ENCODE measurements at regions not wholly inside any gene's neighbourhood (a gene's known extent, or its start where the extent isn't known, plus 50 kb on each side); places are given as distances from the start of the nearest gene placed in this dataset.
A peak's percentile ranks its signal among the peaks of the same experiment; 100 is the strongest.

DNA sequence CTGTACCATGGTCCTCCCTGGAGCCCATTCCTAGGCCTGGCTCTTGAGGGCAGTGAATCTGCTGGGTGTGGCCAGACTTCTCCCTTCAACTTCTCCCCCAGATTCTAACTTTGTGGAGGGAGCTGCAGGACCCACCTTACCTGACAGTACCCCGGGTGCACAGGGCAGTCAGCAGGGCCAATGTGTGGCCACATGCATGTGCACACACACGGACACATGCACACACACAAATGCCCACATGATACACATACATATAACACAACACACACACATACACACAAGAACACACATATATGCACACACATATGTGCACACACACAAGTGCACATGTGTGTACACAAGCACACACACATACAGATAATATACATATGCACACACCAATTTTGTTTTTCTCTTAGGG, 300.0 kb upstream of the HS6ST1 start:
- no peak for DNase-seq

DNA sequence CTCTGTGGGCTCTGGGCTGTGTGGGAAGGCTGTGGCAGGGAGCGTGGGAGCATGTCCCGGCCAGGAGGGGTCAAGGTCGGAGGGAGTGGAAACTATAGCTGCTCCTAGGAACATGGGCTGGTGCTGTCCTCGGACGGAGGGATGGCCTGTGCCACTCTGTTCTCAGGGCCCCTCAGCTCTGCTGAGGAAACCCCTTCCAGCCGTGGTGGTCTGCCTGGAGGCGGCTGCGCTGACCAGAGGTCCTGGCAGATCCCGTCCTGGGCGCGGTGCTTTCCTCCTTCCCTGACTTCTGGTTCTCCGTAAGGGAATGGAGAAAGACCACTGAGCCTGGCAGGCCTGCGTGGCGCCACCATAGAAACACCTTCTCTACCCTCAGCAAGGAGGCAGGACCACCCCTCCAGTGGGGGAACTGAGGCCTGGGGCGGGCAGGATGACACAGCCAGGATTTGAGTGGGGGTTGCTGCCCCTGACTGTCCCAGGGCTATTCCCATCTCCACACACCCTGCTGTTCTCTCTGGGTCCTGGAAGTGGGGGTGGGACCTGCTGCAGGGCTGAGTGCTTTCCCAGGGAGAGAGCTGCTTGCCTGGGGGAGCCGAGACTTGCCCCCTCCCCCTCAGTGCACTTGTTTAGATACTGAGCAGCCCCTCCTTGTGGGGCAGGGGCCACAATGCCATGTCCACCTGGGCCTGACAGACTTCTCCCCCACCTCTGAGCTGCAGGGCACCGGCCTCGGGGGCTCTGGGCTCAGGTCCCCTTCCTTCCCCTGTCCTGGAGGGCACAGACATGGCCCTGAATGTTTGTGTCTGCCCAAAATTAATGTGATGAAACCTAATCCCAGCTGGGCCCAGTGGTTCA, 301.0 kb upstream of the HS6ST1 start:
- no peak for DNase-seq

DNA sequence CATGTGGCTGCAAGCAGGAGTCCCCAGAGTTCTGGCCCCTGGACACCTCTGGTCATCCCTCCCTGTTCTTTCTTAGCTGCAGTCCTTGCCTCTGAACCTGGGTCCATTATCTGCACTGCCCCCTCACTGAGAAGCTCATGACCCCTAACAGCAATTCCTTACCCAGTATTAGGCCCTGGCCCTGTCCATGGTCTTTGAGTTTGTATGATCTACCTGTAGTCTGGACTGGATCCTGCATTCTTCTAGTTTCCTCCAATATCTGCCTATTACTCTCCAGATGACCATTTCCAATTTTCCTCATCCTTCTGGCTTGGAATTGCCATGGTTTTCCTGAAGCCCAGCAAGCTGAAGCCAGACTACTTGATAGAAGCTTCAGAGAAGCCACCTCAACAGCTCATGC, 302.4 kb upstream of the HS6ST1 start:
- DNase-seq = no peak

DNA sequence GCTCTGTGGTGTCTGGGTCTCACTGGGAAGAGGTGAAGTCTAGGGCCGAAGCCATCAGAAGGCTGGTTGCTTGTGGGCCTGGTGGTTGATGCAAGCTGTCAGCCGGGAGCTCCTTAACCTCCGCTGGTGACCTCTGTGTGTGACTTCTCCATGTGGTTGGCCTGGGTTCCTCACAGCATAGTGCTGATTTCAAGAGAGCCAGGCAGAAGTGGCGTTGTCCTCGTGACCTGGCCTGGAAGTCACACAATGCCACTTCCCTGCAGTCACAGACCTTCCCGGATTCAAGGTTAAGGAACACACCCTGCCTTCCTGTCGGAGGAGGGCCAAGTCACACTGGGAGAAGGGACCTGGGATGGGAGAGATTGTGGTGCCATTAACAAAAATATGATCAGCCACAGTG, 303.7 kb upstream of the HS6ST1 start:
- peak in 2 of 14 donors; percentile 24 to 36 for DNase-seq

DNA sequence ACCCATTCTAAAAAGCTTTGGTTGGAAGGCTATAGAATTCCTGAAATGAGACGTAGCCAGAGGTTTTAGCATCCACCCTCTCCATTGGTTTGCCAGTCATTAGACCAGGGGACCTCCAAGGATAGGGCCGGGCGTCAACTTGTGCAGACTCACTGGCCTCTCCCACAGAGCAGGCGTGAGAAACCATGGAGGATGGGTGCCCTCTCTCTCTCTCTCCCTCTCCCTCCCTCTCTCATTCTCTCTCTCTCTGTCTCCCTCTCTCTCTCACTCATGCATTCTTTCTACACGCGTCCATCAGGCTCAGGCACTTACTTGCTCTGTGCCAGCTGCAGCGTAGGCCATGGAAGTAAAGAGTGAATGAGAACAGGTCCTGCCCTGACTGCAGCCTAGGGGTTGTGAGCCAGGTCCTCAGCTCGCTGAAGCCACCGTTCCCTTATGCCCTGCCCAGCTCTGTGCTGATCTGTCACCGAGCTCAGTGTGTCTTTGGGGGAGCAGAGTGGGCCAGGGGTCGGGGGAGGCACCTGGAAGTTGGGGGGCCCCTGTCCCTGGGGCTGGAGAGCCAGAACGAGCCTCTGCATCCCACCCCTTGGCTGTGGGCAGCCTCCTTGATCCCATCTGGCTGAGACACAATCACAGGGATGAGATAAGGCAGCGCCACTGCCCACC, 304.4 kb upstream of the HS6ST1 start:
- no peak for DNase-seq

DNA sequence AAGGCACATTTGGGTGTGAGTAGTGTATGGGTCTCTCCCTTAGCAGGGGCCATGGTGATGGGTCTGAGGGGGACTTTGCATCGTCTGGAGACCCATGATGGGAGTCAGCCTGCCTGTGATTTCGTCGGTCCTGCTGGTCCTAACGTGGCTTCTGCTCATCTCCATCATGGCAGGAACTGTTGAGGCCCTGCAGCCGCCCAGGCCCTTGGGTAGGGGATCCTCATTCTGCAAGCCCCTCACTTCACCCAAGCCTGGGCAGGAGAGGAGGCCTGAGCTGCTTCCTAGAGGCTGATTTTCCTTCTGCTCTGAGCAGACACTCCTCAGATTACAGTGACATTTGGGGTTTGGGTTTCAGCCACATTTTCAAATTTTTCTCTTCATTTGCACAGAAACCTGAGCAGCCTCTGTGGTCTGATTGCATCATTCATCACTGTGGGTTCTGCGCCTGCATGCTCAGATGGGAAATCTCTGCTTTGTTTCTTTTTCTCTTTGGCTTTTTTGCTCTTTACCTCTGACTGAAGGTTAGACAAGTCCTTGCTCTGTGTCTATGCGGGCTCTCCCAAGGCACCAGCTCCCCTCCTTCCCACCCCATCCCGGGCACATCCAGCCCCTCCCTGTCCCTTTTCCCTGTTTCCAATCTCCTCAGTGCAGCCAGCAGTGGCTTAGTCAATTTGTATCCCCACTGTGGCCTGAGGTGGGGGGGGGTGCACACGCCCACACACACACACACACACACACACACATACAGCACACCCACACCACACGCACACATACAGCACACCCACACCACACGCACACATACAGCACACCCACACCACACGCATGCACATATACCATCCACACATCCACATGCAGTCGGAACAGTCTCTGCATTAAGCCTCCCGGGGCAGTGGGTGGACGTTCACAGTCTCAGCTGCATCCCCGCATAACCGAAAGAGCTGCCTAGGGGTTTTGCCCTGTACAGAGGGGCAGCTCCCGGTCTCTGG, 305.4 kb upstream of the HS6ST1 start:
- no peak for DNase-seq

DNA sequence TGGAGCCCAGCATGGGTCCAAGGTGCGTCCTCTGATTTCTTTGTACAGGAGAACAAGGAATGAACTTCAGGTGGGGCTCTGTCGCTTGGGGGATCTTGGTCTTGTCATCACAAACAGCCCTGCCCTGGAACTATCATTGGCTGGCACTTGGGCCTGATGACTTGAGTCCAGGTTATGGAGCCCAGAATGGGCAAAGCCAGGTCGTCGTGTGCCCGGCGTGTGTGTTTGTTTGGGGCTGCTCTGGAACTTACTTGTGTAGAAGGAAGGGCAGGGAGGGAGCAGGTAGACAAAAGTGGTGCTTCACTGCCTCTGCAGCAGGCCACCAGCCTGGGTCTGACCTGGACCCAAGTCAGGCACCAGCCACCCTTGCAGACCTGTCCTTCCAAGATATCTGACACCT, 306.3 kb upstream of the HS6ST1 start:
- DNase-seq = no peak

DNA sequence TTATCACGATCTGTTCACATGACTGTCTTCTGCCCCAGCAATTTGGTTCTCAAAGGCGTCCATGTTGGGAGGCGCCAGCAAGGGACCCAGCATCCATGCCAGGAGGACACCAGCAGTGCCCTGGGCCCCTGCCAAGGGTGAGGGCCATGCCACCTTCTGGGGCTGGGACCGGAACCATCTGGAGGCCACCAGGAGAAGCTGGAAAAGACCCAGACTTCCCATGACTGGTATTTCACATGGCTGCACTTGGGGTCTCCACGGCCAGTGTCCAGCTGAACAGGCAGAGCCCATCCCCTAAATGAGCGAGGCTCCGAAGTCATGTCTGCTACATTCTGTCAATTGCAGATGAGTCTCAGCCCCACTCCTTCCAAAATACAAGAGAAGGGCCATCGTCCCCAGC, 306.8 kb upstream of the HS6ST1 start:
- no peak for DNase-seq

DNA sequence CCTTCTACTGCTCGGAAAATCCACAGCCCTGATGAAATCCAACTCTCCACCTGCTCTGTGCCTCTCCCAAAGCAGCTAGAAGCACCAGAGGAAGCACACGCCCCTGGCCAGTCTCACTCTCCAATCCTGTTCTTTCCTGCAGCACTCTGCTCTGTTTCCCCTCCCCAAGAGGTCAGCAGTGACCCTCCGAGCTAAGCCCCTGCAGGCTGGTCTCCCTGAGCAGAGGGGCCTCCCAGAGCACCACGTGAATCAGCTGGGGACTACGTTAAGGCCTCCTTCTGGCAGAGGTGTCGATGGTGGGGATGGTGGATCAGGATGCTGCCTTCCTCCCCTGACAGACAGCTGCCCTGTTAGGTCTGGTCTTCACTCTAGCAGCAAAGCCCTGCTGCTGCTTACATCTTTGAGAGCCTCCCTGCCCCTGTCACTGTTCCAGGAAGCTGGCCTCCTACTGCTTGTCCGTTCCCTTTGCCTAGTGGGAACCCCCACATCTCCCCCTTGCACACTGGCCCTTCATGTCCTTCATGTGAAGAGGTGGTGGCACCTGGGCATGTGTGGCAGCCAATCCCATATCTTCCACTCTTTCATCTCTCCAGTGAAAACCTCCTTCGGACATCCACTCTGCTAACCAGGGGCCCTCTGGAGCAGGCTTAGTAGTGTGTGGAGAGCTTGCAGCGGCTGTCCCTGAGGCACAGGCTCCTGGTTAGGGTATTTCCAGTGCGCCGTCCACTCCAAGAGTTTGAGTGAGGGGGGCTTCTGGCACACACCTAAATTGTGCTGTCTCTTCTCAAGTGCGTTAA, 307.5 kb upstream of the HS6ST1 start:
- no peak for DNase-seq

DNA sequence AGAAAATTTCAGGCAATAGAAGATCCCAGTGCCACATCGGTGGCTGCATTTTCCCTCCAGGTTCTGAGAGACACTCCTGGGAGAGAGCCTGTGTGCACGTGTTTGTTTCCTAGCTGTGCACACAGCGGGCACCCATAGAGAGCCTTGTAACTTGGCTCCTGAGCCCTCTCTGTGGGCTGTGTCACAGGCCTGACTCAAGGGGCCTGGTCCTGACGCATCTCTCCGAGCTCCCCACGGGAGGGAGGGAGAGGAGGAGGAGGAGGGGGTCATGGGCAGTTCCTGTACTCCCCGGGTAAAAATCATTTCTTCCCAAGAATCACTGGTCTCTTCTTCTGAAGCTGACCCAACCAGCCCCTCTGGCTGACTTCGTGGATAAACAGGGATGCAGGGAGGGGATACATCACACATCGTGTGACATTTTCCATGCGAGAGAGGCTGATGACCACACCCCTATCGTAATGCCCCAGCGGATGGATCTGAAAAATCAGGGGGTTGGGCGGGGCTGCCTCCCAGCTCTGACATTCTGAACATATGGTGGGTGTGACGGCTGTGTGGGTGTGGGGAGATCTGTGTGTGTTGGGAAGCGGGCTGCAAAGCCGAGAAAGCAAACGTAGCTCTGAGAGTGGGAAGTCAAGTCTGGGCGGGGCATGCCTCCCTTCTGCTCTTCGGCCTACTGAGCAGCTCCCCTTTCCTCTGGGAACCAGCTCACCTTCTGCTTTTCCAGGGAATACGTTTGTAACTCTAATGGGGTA, 308.3 kb upstream of the HS6ST1 start:
- DNase-seq = no peak

DNA sequence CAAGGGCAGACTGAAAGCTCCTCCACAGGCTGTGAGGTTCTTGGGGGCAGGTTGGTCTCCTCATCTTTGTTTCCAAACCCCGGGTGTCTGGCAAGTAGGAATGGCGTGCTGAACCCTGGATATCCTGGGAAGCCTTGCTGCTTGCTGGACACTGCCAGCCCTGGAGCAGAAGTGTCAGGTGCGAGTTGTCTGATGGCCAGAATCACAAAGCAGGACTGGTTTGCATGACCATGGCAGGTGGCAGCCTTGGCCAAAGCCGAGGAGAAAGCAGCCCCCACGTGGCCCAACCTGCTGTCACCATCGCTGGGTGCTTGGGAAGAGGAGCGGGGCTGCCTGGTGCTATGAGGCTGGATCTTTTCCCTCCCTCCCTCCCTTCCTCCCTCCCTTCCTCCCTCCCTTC, 309.5 kb upstream of the HS6ST1 start:
- DNase-seq = peak in 1 of 14 donors; percentile 81

DNA sequence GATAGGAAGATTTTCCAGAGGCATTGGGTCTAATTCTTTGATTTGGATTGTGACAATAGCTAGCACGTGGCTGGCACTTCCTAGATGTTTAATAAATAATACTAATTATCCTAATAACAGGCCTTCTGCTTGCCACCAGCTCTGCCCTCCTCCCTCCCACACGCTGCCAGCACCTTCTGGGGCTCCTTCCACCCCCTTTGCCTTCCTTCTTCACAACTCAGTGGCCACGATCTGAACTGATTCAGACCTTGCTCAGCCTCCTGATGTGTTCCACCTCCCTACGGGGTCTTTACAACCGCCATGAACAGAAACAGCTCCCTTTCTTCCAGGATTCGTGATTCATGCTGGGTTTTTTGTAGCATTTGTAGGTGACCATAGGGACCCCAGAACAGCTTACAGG, 310.3 kb upstream of the HS6ST1 start:
- no peak for DNase-seq

DNA sequence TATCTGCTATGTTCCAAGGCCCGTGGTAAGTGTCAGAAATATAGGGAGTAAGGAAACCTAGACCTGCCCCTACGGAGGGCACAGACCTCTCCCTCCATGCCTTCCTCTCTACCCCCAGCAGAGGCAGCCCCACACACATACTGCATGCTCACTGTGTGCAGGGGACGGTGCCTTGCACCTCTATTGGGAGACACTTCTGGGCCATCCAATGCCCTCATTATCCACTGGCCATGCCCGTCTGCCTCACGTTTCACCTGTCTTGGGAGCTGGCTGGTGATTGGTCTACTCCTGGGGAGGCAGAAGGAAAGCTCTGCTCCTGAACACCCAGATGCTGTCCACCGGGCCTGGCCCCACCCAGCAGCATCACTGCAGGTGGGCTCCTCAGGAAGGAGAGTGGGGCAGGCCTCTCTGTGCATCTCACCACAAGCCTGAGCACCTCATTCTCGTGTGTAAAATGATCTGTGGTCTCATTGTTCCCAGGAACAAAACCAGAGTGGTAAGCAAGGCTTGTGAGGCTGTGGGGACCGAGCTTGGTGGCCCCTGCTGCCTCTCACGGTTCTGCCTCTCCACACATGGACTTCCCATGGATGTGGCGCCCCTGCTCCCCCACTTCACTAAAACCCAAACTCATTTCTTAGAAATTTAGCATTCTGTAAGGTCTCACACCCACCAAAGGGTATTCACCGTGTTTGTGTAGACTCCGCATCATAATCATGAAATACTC, 312.5 kb upstream of the HS6ST1 start:
- no peak for DNase-seq

DNA sequence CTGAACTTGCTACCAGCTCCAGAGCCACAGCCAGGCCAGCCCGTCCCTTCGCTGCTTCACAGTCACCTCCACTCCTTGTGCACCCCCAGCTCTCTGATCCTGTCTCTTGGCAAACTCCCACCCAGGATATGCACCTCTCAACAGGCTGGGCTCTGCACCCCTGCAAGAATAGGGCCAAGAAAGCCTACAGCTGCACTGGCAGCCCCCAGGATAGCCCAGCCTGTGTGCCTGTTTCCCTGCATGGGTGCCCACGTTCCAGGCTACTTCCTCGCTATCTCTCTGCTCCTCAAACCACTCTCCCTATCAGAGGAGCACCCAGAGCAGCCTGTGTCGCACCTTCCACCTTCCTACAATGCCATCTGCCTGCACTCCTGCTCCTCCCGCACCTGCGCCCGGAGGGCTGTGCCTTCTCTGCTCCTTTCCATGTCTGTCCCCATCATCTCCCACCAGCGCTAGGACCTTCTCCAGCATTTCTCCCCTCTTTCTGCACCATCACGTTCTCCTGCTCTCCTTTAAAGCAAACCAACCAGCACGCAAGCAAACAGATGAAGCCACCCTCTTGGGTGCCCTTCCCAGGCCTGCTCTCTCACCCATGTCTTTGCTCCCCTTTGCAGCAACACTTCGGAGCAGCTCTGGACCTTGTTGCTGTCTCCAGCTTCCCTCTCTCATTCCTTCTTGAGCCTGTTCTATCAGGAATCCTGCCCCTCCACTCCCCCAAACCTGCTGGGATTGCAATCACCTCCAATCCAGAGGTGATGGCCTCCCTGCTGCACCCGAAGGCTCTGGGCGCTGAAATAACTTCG, 313.2 kb upstream of the HS6ST1 start:
- no peak for DNase-seq

DNA sequence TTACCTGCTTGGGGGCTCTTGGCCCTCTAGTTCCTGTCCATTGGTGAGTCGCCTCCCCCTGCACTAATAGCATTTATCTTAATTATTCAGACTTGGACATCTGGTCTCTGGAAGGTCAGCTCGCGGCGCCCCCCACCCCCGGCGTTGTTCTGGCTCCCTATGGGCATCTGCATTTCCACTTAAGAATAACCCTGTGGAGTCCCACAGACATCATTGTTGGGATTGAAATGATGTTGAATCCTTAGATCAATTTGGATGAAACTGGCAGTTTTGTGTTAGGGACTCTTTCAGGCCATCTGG, 313.8 kb upstream of the HS6ST1 start:
- DNase-seq = no peak

DNA sequence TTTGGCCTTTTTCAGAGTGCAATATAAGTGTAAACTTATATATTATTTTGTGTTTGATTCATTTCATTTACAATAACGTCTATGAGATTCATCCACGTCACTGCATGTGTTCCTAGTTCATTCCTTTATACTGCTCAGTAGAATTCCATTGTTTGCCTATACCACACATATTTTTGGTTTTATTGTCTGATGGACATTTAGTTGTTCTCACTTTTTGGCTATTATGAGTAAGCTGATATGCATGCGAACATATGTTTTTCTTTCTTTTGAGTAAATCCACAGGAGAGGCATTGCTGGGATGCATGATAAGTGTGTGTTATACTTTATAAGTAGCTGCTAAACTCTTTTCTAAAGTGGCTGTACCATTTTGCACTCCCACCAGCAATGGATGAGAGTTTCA, 314.8 kb upstream of the HS6ST1 start:
- no peak for DNase-seq

DNA sequence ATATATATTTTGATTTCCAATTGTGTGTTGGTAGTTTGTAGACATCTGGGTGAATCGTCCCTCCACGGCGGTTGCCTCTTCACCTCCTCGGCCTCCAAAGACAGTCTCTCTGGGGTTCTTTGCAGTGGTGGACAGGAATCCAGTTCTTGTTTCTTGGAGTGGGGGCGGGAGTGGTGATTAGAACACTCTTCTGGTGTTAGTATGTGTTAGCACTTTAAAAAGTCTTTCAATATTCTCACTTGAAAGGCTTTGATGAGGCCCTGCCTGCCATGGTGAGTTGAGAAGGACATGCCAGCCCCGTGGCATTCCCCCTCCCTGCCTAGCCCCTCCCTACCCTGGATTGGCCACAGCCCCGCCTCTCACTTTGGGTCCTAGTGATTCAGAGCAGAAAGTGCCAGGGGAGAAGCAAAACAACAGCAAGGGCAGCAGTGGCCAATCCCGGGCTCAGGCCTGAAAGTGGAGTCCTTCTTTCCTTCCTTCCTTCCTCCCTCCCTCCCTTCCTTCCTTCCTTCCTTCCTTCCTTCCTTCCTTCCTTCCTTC, 316.8 kb upstream of the HS6ST1 start:
- DNase-seq = peak in 1 of 14 donors; percentile 43

DNA sequence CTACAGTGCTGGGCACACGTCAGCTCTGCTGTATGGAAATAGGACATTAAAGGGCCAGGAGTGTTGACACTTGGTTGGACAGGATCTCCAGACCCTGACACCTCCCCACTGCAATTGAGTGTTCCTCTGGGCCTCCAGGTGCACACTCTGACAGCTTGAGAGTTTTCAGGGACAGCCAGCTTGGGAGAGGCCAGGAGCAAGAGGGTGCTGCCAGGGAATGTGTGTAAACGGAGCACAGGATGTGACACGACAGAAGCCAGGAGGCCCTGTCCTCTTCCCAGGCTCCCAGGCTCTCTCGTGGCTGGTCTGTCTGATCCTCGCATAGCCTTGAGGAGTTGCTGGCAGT, 318.1 kb upstream of the HS6ST1 start:
- DNase-seq = no peak

DNA sequence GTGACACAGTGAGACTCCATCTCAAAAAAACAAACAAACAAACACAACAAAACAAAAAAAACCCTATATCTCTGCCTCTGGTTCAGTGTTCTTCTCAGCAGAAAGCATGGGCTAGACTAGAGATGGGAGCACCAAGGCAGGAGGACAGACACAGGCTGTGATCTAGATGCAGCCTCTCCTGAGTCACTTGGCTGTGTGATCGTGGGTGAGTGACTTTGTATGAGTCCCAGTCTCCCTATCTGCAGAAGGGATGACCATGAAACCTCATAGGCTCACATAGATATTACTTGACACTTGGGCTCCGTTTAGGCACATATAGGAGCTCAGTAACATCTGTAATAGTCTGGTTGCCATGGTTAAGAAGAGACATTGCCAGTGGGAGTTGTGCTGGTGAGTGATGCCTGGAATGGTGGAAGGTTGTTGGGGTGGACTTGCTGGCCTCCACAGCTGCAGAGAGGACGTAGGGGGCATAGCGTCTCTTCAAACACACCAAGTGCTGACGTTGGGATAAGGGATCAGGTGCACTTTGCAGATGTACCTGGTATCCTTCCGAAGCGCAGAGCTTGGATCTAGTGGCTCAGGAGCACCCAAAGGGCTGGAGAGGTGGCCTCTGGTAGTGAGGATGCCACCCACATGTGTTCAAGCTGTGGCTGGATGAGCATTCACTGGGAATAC, 318.9 kb upstream of the HS6ST1 start:
- DNase-seq = no peak

Measured in C1 segment of cervical spinal cord (tissue), 14 donors.